ENCODE measurements at regions not wholly inside any gene's neighbourhood (a gene's known extent, or its start where the extent isn't known, plus 50 kb on each side); places are given as distances from the start of the nearest gene placed in this dataset.

- TF ChIP-seq POLR2AphosphoS5 (IDR thresholded peaks at IDR 0.05; ENCODE audit: low read depth, low read length) (no peak), TAF1 (IDR thresholded peaks at IDR 0.05; ENCODE audit: low read depth, low read length) (no peak), SPI1 (IDR thresholded peaks at IDR 0.05; ENCODE audit: low read depth, low read length) (no peak), POLR2A (IDR thresholded peaks at IDR 0.05; ENCODE audit: low read depth, low read length) (no peak)
Measured at GRCh38 chr14:62079038-62079437, 316.8 kb downstream of the SNAPC1 start.

All from GM12891 (cell line).